Effector CD4-positive, alpha-beta T cell (primary cell): ENCODE measurements at regions not wholly inside any gene's neighbourhood (a gene's known extent, or its start where the extent isn't known, plus 50 kb on each side); places are given as distances from the start of the nearest gene placed in this dataset.
"Not testable (repeated sequence)": the region's sequence is repeated elsewhere in the genome, so short reads cannot be mapped to it uniquely, and the experiment has no call there.

ENCODE experiments used
- DNase-seq: peaks from one replicate; pipeline ENCODE4 v3.0.0-alpha.2; 2020

GRCh38 chr10:36023939-36024338, 381.8 kb upstream of the FZD8 start:
- no peak for DNase-seq

DNA sequence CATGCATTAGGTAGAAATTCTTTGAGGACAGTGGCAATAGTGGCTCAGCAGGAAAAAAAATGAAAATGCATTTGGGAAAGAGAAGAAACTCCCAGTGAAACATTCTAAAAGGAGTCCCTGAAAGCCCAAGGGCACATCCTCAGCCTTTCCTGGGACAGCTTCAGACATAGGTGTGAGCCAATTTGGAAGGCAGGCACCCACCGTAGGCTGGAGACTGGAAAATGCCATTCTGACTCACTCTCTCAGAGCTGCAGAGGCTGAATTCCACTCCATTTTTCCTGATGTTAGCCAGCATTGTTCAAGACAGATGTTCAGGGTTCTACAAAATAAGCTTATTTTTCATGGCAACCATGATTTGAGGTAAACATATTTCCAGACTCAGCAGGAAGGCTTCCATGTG, 379.0 kb upstream of the FZD8 start:
- DNase-seq, result no peak

DNA sequence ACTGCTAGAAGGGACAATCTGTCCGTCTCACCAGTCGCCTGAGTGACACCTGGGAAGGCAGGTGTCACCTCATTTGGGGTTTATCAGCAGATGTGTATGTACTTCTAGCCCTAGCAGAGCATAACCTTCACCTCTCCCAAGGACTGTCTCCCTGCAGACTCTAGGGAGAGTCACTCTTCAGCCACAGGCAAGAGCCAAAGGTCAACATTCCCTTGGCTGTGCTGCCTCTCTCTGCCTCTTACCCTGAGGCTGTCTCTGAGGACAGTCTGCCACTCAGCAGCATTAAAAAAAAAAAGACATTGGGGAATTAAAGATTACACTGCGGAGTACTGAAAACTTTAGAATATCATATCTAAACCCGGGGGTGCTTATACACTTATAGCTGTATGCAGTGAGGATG, 377.7 kb upstream of the FZD8 start:
- DNase-seq, result no peak

DNA sequence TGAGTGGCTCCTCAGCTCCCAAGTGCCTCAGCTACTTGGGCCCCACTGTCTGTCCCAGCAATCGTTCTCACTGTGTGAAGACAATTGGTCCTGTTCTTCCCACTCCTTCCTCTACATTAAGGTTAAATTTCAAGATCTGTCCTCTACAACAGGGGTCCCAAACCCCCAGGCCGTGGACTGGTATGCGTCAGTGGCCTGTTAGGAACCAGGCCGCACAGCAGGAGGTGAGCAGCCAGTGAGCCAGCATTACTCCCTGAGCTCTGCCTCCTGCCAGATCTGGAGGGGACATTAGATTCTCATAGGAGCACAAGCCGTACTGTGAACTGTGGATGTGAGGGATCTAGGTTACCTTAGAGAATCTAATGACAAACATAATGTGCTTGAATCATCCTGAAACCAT, 376.9 kb upstream of the FZD8 start:
- no peak for DNase-seq

GRCh38 chr10:36017137-36017536, 375.0 kb upstream of the FZD8 start:
- DNase-seq, result no peak

- no peak for DNase-seq
These were observed 365.3 kb upstream of the FZD8 start for GRCh38 chr10:36007369-36007768.

DNA sequence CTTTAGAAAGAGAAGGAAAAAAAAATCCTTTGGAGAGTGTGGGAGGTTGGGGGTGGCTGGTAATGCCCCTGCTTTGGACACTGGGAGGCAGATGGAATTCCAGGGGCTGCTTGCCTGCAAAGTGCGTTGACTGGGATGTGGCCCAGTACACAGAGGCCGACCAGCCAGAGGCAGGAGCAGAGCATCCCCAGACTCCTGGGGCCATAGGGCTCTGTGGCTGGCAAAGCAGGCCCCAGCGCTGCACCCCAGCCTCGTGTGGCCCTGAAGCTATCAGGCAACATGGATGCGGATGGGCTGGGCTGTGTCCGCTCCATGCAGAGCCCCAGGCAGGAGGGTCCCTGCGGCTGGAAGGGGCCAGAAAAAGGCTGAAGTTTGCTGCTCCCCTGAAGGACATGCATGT, 361.6 kb upstream of the FZD8 start:
- DNase-seq, result no peak

- no peak for DNase-seq
These were observed 361.0 kb upstream of the FZD8 start for GRCh38 chr10:36003031-36003600.

GRCh38 chr10:36002445-36002844, 360.3 kb upstream of the FZD8 start:
- DNase-seq, result no peak

DNA sequence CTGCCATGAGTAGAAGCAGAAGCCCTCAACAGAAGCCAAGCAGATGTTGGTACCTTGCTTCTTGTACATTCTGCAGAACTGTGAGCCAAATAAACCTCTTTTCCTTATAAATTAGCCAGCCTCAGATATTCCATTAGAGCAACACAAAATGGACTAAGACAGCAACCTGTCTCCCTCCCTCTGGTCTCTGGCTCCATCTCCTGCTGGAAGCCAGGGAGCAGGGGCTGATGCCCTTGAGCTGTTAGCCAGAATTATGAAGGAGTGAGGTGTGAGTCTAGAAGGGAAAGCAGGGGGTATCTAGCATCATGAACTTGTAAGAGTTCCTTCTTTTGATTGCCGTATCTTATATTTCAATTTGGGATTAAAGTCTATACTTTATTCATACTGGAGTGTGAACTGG, 358.7 kb upstream of the FZD8 start:
- DNase-seq, result not testable (repeated sequence)

GRCh38 chr10:35998026-35998425, 355.9 kb upstream of the FZD8 start:
- DNase-seq, result no peak

DNA sequence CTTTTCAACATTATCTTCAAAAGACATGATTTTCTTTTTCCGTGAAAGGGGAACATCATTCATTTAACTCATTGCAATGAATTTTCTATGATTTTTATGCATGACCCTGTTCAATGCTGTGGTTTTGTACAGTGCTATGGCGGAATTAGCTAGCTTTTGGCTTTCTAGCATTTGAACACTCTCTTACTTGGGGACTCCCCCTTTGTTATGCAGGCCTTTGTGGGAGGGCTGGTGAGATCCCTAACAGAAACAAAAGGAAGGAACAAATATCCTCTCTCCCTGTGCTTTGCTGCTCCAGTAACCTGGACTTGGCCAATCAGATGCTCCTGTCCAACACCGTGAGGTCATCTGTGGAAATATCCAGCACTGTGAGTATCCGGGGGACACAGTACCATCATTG, 353.4 kb upstream of the FZD8 start:
- DNase-seq, result no peak

- DNase-seq, result no peak
These were observed 351.8 kb upstream of the FZD8 start for GRCh38 chr10:35993591-35994515.

DNA sequence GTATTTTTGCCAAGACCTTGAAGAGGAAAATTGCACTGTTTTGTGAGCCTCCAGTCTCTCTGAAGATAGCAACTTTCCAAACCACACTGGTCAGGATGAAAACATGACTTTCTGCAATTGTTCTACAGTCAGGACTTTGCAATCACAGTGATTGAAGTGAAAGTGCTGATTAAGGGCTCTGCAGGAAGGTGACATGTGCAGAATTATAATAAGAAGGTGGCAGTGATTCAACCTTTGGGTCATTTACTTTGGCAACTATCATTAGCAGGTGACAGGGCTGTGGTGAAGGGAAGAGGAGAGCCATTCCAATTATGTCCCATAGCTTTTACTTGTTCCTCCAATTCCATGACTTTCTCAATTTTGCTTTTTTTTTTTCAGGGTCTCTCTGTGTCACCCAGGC, 350.0 kb upstream of the FZD8 start:
- DNase-seq, result no peak

DNA sequence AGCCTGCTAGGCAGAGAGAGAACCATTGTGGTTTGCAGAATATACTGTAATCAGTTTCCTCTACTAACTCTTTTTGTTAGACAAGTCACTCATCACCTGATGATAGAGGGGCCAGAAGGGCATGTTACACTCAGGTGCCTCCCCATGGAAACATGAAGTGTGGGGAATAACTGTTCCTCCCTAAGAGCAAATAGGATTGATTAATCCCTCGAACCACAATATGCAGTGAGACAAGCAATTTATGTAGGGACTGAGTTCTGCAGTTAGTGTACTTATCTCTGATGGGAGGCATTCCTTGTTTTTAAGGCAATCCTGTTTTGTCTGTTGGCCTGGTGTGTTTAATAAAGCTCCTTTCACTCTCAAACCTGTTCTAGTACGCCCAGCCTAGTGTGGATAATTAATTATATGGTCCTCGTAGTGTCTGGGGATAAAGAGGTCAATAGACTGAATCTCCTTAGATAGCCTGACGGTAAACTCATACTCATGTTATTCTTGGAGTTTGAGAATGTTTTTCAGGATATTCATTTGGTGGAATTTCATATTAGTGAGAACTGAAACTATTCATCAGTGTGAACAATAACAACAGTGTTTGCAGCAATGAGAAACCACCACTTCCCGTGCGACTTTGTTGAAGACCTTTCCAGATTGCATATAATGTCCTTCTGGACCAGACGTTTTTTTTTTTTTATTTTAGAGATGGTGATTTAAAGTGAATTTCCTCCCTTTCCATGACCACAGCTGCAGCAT, 344.8 kb upstream of the FZD8 start:
- DNase-seq, result no peak

DNA sequence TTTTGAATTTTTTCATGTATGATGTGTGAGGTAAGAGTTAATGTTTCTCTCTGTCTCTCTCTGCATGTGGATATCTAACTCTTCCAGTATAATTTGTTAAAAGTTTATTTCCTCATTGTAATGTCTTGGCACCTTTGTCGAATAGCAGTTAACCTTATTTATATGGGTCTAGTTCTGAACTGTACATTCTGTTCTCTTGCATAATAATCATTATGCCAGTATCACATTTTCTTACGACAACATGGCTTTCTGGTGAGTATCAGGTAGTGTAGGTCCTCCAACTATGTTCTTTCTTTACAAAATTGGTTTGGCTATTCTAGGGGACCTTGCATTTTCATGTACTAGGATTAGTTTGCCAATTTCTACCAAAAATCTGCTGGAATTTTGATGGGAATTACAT, 337.0 kb upstream of the FZD8 start:
- no peak for DNase-seq

- not testable (repeated sequence) for DNase-seq
These were observed 332.0 kb upstream of the FZD8 start for GRCh38 chr10:35973912-35974591.

GRCh38 chr10:35972275-35972674, 330.2 kb upstream of the FZD8 start:
- no peak for DNase-seq

DNA sequence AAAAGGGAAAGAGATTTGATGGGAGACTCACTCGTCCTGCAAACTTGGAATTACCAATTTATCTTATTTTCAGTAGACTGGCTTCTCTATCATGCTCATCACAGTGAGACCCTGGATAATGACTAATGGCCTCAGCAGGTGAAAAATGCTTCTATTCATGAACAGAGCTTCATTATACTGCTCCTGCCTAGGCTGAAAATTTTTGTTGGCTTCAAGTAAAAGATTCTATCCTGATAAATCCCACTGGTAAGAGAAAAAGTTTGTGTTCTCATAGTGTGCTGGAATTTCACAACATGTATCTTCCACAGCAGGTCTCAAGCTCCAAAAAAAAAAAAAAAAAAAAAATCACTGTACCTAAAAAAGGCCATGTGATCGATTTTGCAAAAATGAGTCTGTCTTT, 329.3 kb upstream of the FZD8 start:
- DNase-seq, result no peak

GRCh38 chr10:35963685-35964084, 321.6 kb upstream of the FZD8 start:
- DNase-seq, result no peak

GRCh38 chr10:35961501-35961900, 319.4 kb upstream of the FZD8 start:
- DNase-seq, result no peak

GRCh38 chr10:35959252-35959651, 317.2 kb upstream of the FZD8 start:
- no peak for DNase-seq

DNA sequence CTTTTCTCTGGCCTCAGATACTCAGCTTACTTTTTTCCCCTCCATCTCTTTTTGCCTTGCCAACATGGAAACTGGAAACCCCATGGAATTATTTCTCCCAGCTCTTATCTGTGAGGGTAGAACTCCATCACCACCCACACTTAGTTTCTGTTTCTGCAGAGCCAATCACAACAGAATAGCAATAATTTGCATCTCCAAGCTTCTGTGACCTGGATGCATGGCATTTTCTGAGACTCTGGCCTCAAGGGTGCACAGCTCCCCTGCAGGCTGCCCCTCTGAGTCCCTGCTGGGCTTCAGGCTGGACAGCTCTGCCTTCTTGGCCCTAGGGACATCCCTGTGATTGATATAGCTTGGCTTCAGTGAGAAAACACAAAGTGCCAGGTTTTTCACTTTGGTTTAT, 316.5 kb upstream of the FZD8 start:
- not testable (repeated sequence) for DNase-seq
